Heart left ventricle (tissue), 16 donors: ENCODE measurements at regions not wholly inside any gene's neighbourhood (a gene's known extent, or its start where the extent isn't known, plus 50 kb on each side); places are given as distances from the start of the nearest gene placed in this dataset.

Experiments used
- ATAC-seq, 4 donors: fragments of 200-7000 bp; cut with Tn5 transposase; one replicate each; pipeline ENCODE4 v1.9.1; 2020 to 2022; ENCODE audit warnings: moderate library complexity in 4 of 4, mild to moderate bottlenecking in 3 of 4, moderate number of reproducible peaks in 1 of 4
- DNase-seq, 5 donors: peaks; one replicate each; pipeline ENCODE4 v3.0.0-alpha.2; 2020
- H3K27ac ChIP-seq, 12 donors: fragments of 200-600 bp; sonication (generic) in 4 of 12; one replicate each; pipeline versions ENCODE4 v1.5.0 to v1.8.0; 2016 to 2022; ENCODE audit warnings: mild to moderate bottlenecking in 2 of 12
- H3K27me3 ChIP-seq, 9 donors: fragments of 200-600 bp; sonication (generic) in 2 of 9; one replicate each; pipeline versions ENCODE4 v1.5.1 to v1.8.0; 2016 to 2022; ENCODE audit warnings: mild to moderate bottlenecking in 3 of 9
- H3K36me3 ChIP-seq, 9 donors: fragments of 200-600 bp; sonication (generic) in 2 of 9; one replicate each; pipeline versions ENCODE4 v1.5.0 to v1.8.0; 2018 to 2022; ENCODE audit warnings: mild to moderate bottlenecking in 2 of 9
- H3K4me1 ChIP-seq, 12 donors: fragments of 200-600 bp; sonication (generic) in 4 of 12; one replicate each; pipeline versions ENCODE4 v1.5.0 to v1.8.0; 2016 to 2022; ENCODE audit warnings: mild to moderate bottlenecking in 3 of 12
- H3K4me3 ChIP-seq, 12 donors: fragments of 200-600 bp; sonication (generic) in 4 of 12; one replicate each; pipeline versions ENCODE4 v1.5.0 to v1.8.0; 2017 to 2022; ENCODE audit warnings: mild to moderate bottlenecking in 9 of 12, moderate library complexity in 4 of 12
- H3K9me3 ChIP-seq, 12 donors: fragments of 200-600 bp; sonication (generic) in 4 of 12; one replicate each; pipeline versions ENCODE4 v1.5.0 to v1.8.0; 2016 to 2022; ENCODE audit warnings: mild to moderate bottlenecking in 1 of 12
- CTCF ChIP-seq, 12 donors: fragments of 200-600 bp; sonication (generic) in 4 of 12; IDR thresholded peaks; one replicate each; pipeline versions ENCODE4 v1.5.0 to v1.8.0; 2018 to 2022; ENCODE audit warnings: antibody characterized with exemption in 12 of 12, mild to moderate bottlenecking in 5 of 12
- POLR2A ChIP-seq, 2 donors: fragments of 450-650 bp; IDR thresholded peaks; one replicate each; pipeline ENCODE4 v1.6.1; 2017; ENCODE audit warnings: antibody characterized with exemption in 2 of 2, mild to moderate bottlenecking in 2 of 2, moderate library complexity in 2 of 2
- WGBS, 4 donors: extraction: QIAGEN DNeasy Blood & Tissue Kit in 2 of 4; methylation state at CpG; one replicate each; pipeline versions ENCODE4 v1.1.5 to v1.1.7; 2013 to 2018; 5-methylcytosine and 5-hydroxymethylcytosine counted together
- intact Hi-C, 10 donors: fragments of 100-400 bp; cut with DNase I; formaldehyde crosslinking; loops; one replicate each; pipeline versions ENCODE4 v1.11.1 to v1.14.2; 2022
- donor health status: ischemic (EF 13 %, LVEDD 7.1; RV severe dilation, severe dysfunction).
- donor health status: healthy with polysubstance abuse.
- donor health status: DM: no; HTN: yes; CAD: no.
- donor health status: DM: no; HTN: no; CAD: no.
- donor health status: ischemic (EF 25% LVEDD 6.9; RV normal size, moderate dysfunction).
- donor health status: ischemic (EF 25% LVEDD 5.7; RV mildly dilated, moderate dysfunction).
- donor health status: healthy.
- donor health status: DM: yes; HTN: yes; CAD: no.
- donor health status: ischemic (EF 35%, LVEDD 5.7; RV mildly dilated, moderate dysfunction).
- donor health status: nonischemic (EF 11% LVEDD 7.7; RV severe dilation, severe dysfunction).
- donor health status: DM: yes; HTN: yes; CAD: no.
- donor health status: PGD.
- donor health status: ischemic (EF 29% LVEDD 5.4; RV normal size, mild dysfunction).
- donor health status: nonischemic (EF 23%, LVEDD 6.1; RV moderate dilation, normal function).

- no peak for ATAC-seq
- DNase-seq = no peak
- no peaks in the 10 kb centered on the region for H3K27me3 ChIP-seq
These were observed 161.1 kb upstream of the TRHDE start for GRCh38 chr12:72110937-72111650.

GRCh38 chr12:72111706-72112105 is 160.5 kb upstream of the TRHDE start:
- no peaks in the 10 kb centered on the region for H3K36me3 ChIP-seq
- intact Hi-C loops = no loop called here
- no peak for TF ChIP-seq POLR2A (IDR thresholded peaks at IDR 0.05)
- TF ChIP-seq CTCF (IDR thresholded peaks at IDR 0.05) = no peak
- 63 to 76% (median 72%) methylated on average over 3 of the region's 3 CpGs for WGBS, 4 donors
- H3K9me3 ChIP-seq = no peaks in the 10 kb centered on the region
- H3K27ac ChIP-seq = no peak overlapping the region
- DNase-seq (no peak), ATAC-seq (no peak)
- H3K27me3 ChIP-seq = no peaks in the 10 kb centered on the region
- H3K4me1 ChIP-seq = no peaks in the 10 kb centered on the region
- no peak overlapping the region for H3K4me3 ChIP-seq

More at GRCh38 chr12:72110937-72111650, 161.1 kb upstream of the TRHDE start:
- no peak overlapping the region for H3K27ac ChIP-seq
- no peak overlapping the region for H3K4me3 ChIP-seq
- H3K9me3 ChIP-seq = no peaks in the 10 kb centered on the region
- 44 to 49% (median 45%) methylated on average over 5 of the region's 5 CpGs for WGBS, 4 donors
- no peaks in the 10 kb centered on the region for H3K4me1 ChIP-seq
- TF ChIP-seq POLR2A (IDR thresholded peaks at IDR 0.05) (no peak), CTCF (IDR thresholded peaks at IDR 0.05) (no peak)
- H3K36me3 ChIP-seq = no peaks in the 10 kb centered on the region
- intact Hi-C loops = no loop called here

GRCh38 chr12:72133497-72134055 is 138.6 kb upstream of the TRHDE start:
- H3K4me1 ChIP-seq = no peaks in the 10 kb centered on the region
- no peaks in the 10 kb centered on the region for H3K9me3 ChIP-seq
- ATAC-seq (no peak), DNase-seq (no peak)
- no peaks in the 10 kb centered on the region for H3K27me3 ChIP-seq
- WGBS, 4 donors = 50 to 78% (median 57%) methylated on average over 1 of the region's 1 CpG
- intact Hi-C loops = no loop called here
- H3K27ac ChIP-seq = no peak overlapping the region
- no peaks in the 10 kb centered on the region for H3K36me3 ChIP-seq
- TF ChIP-seq CTCF (IDR thresholded peaks at IDR 0.05) (no peak), POLR2A (IDR thresholded peaks at IDR 0.05) (no peak)
- no peak overlapping the region for H3K4me3 ChIP-seq

- WGBS, 4 donors = 59 to 70% (median 62%) methylated on average over 7 of the region's 7 CpGs
- intact Hi-C loops = no loop called here
- ATAC-seq (no peak), DNase-seq (no peak)
- Histone ChIP-seq H3K27ac (no peak overlapping the region), H3K27me3 (no peaks in the 10 kb centered on the region), H3K4me1 (no peaks in the 10 kb centered on the region), H3K4me3 (no peak overlapping the region), H3K9me3 (no peaks in the 10 kb centered on the region), H3K36me3 (no peaks in the 10 kb centered on the region)
- no peak for TF ChIP-seq POLR2A (IDR thresholded peaks at IDR 0.05)
- no peak for TF ChIP-seq CTCF (IDR thresholded peaks at IDR 0.05)
These were observed 137.7 kb upstream of the TRHDE start for GRCh38 chr12:72134246-72135020.
